SK-N-MC (cell line): ENCODE measurements at regions not wholly inside any gene's neighbourhood (a gene's known extent, or its start where the extent isn't known, plus 50 kb on each side); places are given as distances from the start of the nearest gene placed in this dataset.

ENCODE experiments used
- EZH2 ChIP-seq: fragments of 200-600 bp; sonication (generic); IDR thresholded peaks from one replicate; pipeline ENCODE4 v1.6.1; 2017; ENCODE audit warnings: antibody characterized with exemption
- FOXP2 ChIP-seq: optimal IDR thresholded peaks from 2 replicates; pipeline ENCODE3; 2011; ENCODE audit warnings: mild to moderate bottlenecking, moderate library complexity; ENCODE audit not compliant: insufficient read depth; ENCODE audit errors: extremely low read length, control extremely low read depth
- POLR2AphosphoS5 ChIP-seq: IDR thresholded peaks from 2 replicates; pipeline ENCODE4 v1.6.1; 2012; ENCODE audit warnings: mild to moderate bottlenecking, low read depth, low read length, borderline replicate concordance

DNA sequence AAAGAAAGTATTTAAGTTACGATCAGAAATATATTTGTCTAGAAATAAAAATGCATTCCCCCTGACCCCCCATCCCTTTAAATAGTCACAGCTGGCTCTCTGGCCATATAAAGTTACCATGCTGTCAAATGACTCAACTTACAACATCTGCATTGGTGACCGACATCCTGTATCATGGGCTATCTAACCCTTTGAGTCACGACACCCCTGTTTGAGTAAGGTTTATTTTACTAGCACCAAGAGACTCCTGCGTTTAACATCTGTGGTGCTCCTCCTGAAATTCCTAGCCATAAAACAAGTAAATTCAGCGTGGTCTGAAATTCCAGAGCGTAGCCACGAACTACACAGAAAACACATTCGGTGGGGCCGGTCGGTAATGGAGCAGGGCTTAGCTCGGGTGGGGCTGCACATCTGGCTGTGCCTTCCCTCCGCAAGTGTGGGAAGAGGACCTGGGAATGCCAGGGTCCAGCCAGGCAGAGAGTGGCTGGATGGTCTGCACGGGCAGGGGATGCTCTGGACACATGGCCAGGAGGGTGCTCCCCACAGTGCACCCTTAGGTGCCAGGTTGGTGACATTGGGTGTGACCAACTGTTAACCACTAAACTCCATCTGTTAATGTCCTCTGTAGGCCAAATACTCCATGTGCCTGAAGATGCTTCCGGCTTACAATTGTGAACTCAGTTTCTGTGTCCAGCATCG, 53.0 kb upstream of the CLDN14 start:
- no peak for TF ChIP-seq POLR2AphosphoS5
- TF ChIP-seq EZH2 = no peak
- no peak for TF ChIP-seq FOXP2
